ENCODE measurements at regions not wholly inside any gene's neighbourhood (a gene's known extent, or its start where the extent isn't known, plus 50 kb on each side); places are given as distances from the start of the nearest gene placed in this dataset.

DNA sequence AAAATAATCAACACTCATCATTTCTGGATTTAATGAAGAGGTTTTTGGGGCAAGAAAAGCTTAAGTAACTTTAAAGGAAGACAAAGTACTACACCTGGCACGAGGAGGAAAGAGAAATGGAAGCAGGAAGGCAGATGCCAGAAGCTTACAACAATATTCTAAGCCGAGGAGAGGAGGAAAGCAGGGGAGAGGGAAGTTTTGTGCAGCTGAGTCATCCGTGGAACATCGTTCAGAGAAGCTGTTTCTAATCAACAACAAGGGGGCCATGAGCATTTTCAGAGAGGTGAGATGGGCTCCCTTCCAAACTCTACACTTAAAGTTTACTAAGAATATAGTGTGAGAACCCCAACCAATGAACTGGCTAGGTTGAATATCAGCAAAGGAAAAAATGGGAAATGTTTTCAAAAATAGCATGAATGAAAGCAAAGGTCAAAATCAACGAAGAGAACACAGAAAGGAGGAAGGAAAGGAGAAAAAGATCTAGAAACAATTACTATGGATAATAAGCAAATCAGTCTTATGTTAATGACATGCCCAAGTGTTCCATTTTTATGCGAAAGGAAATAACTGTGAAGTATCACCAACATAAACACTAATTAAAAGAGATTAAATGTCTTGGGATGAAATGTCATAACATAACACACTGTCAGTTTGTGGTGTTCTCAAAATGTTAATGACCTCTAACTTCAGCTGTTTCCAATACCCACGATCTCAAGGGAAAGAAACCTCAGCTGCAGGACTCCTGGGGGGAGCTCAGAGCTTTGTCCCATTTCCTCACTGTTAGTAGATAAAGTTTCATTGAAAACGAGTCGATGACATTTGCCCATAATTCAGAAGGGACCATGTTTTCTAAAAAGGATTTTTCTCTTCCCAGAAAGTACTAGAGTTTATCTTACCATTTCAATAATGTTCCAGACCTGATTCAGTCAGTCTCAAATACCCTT is 203.4 kb upstream of the STXBP5 start:
- ChIA-PET CTCF (ENCODE audit: low intra/inter-chr PET ratio, low total read pairs) (no interaction called here), POLR2A (no interaction called here)
- DNase-seq (ENCODE audit: low spot score) = no peak
- Histone ChIP-seq H3K79me2 (ENCODE audit: insufficient read depth, low read length) (no peaks in the 10 kb centered on the region), H2AFZ (ENCODE audit: low read length) (no peak overlapping the region), H4K20me1 (ENCODE audit: insufficient read depth, low read length) (no peaks in the 10 kb centered on the region), H3K36me3 (replicated peaks in 1 of 2; ENCODE audit: control insufficient read depth in 1 of 2, insufficient read depth in 2 of 2, low read length in 2 of 2) (no peaks in the 10 kb centered on the region), H3K27me3 (ENCODE audit: control insufficient read depth in 1 of 2, insufficient read depth in 2 of 2, low read length in 2 of 2) (no peaks in the 10 kb centered on the region), H3K4me1 (ENCODE audit: insufficient read depth, low read length) (no peaks in the 10 kb centered on the region), H3K4me2 (ENCODE audit: low read depth, low read length) (no peak overlapping the region), H3K27ac (ENCODE audit: extremely low read length, insufficient read depth, low read length) (no peak overlapping the region), H3K9ac (ENCODE audit: insufficient read depth, low read depth, low read length) (no peak overlapping the region), H3K9me3 (ENCODE audit: low read length) (no peaks in the 10 kb centered on the region), H3K4me3 (replicated peaks in 1 of 3; ENCODE audit: insufficient read depth in 1 of 3, low read depth in 2 of 3, low read length in 3 of 3) (no peak overlapping the region)
- in situ Hi-C loops (cut with HindIII; ENCODE audit: extremely low pct_ligation_motif_present, low pct_unique_long_range_greater_than_20kb) (no loop called here), intact Hi-C loops (cut with micrococcal nuclease; ENCODE audit: unreplicated experiment) (no loop called here)
- TF ChIP-seq, protein P1, sequence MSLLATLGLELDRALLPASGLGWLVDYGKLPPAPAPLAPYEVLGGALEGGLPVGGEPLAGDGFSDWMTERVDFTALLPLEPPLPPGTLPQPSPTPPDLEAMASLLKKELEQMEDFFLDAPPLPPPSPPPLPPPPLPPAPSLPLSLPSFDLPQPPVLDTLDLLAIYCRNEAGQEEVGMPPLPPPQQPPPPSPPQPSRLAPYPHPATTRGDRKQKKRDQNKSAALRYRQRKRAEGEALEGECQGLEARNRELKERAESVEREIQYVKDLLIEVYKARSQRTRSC (CRISPR knock-in tag; IDR thresholded peaks at IDR 0.05; ENCODE audit: low read depth) = no peak
- no peak for TF ChIP-seq RARG (CRISPR knock-in tag; IDR thresholded peaks at IDR 0.05; ENCODE audit: low read depth)
- no peak for TF ChIP-seq ZNF224 (CRISPR knock-in tag; IDR thresholded peaks at IDR 0.05)
- TF ChIP-seq FOSL2 (CRISPR knock-in tag; IDR thresholded peaks at IDR 0.05) = peak; percentile 57
- TF ChIP-seq, protein P2, sequence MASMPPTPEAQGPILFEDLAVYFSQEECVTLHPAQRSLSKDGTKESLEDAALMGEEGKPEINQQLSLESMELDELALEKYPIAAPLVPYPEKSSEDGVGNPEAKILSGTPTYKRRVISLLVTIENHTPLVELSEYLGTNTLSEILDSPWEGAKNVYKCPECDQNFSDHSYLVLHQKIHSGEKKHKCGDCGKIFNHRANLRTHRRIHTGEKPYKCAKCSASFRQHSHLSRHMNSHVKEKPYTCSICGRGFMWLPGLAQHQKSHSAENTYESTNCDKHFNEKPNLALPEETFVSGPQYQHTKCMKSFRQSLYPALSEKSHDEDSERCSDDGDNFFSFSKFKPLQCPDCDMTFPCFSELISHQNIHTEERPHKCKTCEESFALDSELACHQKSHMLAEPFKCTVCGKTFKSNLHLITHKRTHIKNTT (CRISPR knock-in tag; IDR thresholded peaks at IDR 0.05) = no peak
- WGBS (ENCODE audit: low lambda C conversion rate) = 15% methylated on average over 9 of the region's 9 CpGs
- FAIRE-seq = no peak
- no peak for ATAC-seq
- no TSS peak for BruUV-seq (replicated peaks)

DNA sequence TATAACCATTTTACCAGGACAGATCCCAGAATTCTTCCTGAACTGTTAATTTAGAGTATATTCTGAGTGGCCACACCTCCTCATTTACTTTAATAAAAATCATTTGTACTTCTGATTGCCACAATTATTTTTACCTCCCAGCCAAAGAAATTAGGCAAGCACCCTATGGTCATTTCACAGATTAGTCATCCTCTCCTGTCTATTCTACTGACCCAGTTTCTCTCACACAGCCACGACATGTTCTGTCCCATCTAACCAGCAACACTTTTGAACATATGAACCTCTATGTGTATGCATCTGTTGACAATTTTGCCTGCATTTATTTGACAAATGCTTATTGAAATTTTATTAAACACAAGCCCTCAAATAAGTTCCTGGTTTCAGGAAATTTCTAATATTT is 202.6 kb upstream of the STXBP5 start:
- ATAC-seq = no peak
- H2AFZ ChIP-seq (ENCODE audit: low read length) = no peak overlapping the region

More for the DNA sequence above, 202.6 kb upstream of the STXBP5 start:
- no peak overlapping the region for H3K9ac ChIP-seq (ENCODE audit: insufficient read depth, low read depth, low read length)
- in situ Hi-C loops (cut with HindIII; ENCODE audit: extremely low pct_ligation_motif_present, low pct_unique_long_range_greater_than_20kb) = no loop called here
- H3K79me2 ChIP-seq (ENCODE audit: insufficient read depth, low read length) = no peaks in the 10 kb centered on the region
- H3K4me2 ChIP-seq (ENCODE audit: low read depth, low read length) = no peak overlapping the region
- no peaks in the 10 kb centered on the region for H3K9me3 ChIP-seq (ENCODE audit: low read length)
- CTCF ChIA-PET (ENCODE audit: low intra/inter-chr PET ratio, low total read pairs) = no interaction called here
- intact Hi-C loops (cut with micrococcal nuclease; ENCODE audit: unreplicated experiment) = no loop called here
- DNase-seq (ENCODE audit: low spot score) (no peak), FAIRE-seq (no peak)
- no peaks in the 10 kb centered on the region for H3K4me1 ChIP-seq (ENCODE audit: insufficient read depth, low read length)
- WGBS (ENCODE audit: low lambda C conversion rate) = 11% methylated on average over 1 of the region's 1 CpG
- no peak for TF ChIP-seq ZNF232 (CRISPR knock-in tag; IDR thresholded peaks at IDR 0.05; ENCODE audit: borderline replicate concordance)
- H4K20me1 ChIP-seq (ENCODE audit: insufficient read depth, low read length) = no peaks in the 10 kb centered on the region
- H3K36me3 ChIP-seq (replicated peaks in 1 of 2; ENCODE audit: control insufficient read depth in 1 of 2, insufficient read depth in 2 of 2, low read length in 2 of 2) = no peaks in the 10 kb centered on the region
- no peak overlapping the region for H3K27ac ChIP-seq (ENCODE audit: extremely low read length, insufficient read depth, low read length)
- H3K27me3 ChIP-seq (ENCODE audit: control insufficient read depth in 1 of 2, insufficient read depth in 2 of 2, low read length in 2 of 2) = no peaks in the 10 kb centered on the region
- H3K4me3 ChIP-seq (replicated peaks in 1 of 3; ENCODE audit: insufficient read depth in 1 of 3, low read depth in 2 of 3, low read length in 3 of 3) = no peak overlapping the region
- no TSS peak for BruUV-seq (replicated peaks)
- POLR2A ChIA-PET = no interaction called here
